DMS153 treated with DMSO at 0.1 percent for 48 hours (cell line): ENCODE measurements at regions not wholly inside any gene's neighbourhood (a gene's known extent, or its start where the extent isn't known, plus 50 kb on each side); places are given as distances from the start of the nearest gene placed in this dataset.

ENCODE experiments used
- DNase-seq: peaks from one replicate; lab custom pipeline; 2025; ENCODE audit not compliant: unreplicated experiment; lab: John Stamatoyannopoulos, UW

GRCh38 chr6:91500689-91501303 lies 913.9 kb upstream of the MAP3K7 start:
- DNase-seq = no peak

GRCh38 chr6:91498576-91498975 lies 911.7 kb upstream of the MAP3K7 start:
- DNase-seq = no peak

GRCh38 chr6:91497770-91498169 lies 910.9 kb upstream of the MAP3K7 start:
- no peak for DNase-seq

GRCh38 chr6:91490671-91491301 lies 903.9 kb upstream of the MAP3K7 start:
- DNase-seq = no peak

- DNase-seq = no peak
Measured at GRCh38 chr6:91487696-91488392, 901.0 kb upstream of the MAP3K7 start.

GRCh38 chr6:91486200-91486599 lies 899.3 kb upstream of the MAP3K7 start:
- DNase-seq = no peak

GRCh38 chr6:91485047-91485446 lies 898.2 kb upstream of the MAP3K7 start:
- no peak for DNase-seq

- DNase-seq = no peak
Measured at GRCh38 chr6:91483415-91484105, 896.7 kb upstream of the MAP3K7 start.

GRCh38 chr6:91482498-91482897 lies 895.6 kb upstream of the MAP3K7 start:
- DNase-seq = no peak

GRCh38 chr6:91480402-91480801 lies 893.5 kb upstream of the MAP3K7 start:
- no peak for DNase-seq

- no peak for DNase-seq
Measured at GRCh38 chr6:91477688-91478087, 890.8 kb upstream of the MAP3K7 start.

GRCh38 chr6:91476000-91476399 lies 889.1 kb upstream of the MAP3K7 start:
- no peak for DNase-seq

GRCh38 chr6:91465393-91465792 lies 878.5 kb upstream of the MAP3K7 start:
- no peak for DNase-seq

GRCh38 chr6:91464718-91465117 lies 877.8 kb upstream of the MAP3K7 start:
- DNase-seq = no peak

GRCh38 chr6:91464201-91464600 lies 877.3 kb upstream of the MAP3K7 start:
- DNase-seq = no peak

- DNase-seq = no peak
Measured at GRCh38 chr6:91462241-91462640, 875.4 kb upstream of the MAP3K7 start.

GRCh38 chr6:91453224-91453878 lies 866.5 kb upstream of the MAP3K7 start:
- no peak for DNase-seq

GRCh38 chr6:91449539-91449938 lies 862.7 kb upstream of the MAP3K7 start:
- no peak for DNase-seq

- no peak for DNase-seq
Measured at GRCh38 chr6:91447530-91448254, 860.8 kb upstream of the MAP3K7 start.

GRCh38 chr6:91447081-91447480 lies 860.2 kb upstream of the MAP3K7 start:
- no peak for DNase-seq

GRCh38 chr6:91443405-91443804 lies 856.5 kb upstream of the MAP3K7 start:
- no peak for DNase-seq
